ENCODE measurements at regions not wholly inside any gene's neighbourhood (a gene's known extent, or its start where the extent isn't known, plus 50 kb on each side); places are given as distances from the start of the nearest gene placed in this dataset.
"Not testable (repeated sequence)": the region's sequence is repeated elsewhere in the genome, so short reads cannot be mapped to it uniquely, and the experiment has no call there.

DNA sequence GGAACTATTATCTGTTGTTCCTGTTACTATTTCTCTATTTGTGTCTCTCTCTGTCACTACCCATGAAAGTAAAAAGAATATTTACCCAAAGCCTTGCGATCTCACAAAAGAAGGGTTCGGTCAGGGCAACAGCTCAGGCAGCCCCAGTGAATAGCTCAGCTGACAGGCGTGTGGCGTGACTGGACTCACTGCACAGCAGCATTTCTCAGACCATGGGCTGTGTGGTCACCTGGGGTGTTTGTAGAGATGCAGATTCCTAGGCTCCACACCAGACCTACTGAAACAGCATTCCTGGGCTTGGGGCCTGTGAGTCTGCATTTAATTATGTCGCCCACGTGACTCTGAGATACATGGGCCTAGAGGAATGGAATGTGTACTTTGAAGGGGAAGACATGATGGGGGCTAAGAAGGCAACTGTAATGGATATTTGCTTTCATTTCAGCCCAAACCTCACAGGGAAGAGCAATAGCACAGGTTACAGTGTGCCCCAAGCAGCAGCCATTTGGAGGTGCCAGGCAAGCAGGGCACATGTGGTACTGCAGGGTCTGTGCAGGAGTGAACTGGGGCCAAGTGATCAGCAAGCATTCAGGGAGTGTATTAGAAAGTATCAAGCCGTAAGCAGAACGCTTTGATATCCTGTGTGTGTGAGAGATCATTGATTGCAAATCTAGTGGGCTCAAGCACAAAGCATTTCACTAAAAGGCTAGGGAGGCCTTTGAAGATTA is 90.4 kb upstream of the RBMS1 start:
- no peak for DNase-seq (ENCODE audit: low read depth, low spot score)

DNA sequence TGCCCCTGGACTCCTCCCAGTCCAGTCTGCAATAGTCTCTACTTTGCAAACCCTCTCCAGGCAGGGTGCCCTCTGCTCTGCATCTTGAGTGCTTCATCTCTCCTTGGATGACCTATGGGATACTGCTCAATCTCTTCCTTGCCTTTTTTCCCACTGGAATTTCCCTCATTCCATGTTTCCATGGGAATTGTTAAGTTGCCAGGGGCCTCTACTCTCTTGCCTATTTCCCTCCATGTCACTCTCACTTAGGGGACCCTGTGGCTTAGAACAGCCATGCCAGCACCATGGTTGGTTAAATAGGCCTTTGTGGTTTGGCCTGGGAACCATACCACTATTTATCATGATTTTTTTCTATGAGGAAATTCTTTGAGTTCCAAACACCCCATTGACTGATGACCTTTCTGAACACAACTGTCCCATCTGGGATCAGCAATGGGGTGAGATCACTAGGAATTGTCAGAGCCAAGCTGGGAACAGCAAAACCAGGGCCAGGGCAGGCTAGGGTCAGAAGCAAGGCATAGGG is 91.4 kb upstream of the RBMS1 start:
- DNase-seq (ENCODE audit: low read depth, low spot score), result no peak

GRCh38 chr2:160590664-160591063 is 97.1 kb upstream of the RBMS1 start:
- no peak for DNase-seq (ENCODE audit: low read depth, low spot score)

DNA sequence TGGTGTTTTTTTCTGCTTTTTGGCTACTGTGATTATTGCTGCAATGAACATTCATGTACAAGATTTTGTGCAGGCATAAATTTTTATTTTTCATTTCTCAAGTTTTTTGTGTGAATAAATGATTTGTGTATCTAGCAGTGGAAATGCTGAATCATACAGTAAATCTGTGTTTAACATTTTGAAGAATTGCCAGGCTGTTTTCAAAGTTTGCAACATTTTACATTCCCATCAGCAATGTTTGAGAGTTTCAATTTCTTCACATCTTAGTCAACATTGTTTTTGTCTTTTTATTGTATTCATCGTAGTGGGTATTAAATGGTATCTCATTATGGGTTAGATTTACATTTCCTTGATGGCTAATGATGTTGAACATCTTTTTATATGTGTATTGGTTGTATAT is 98.8 kb upstream of the RBMS1 start:
- no peak for DNase-seq (ENCODE audit: low read depth, low spot score)

- no peak for DNase-seq (ENCODE audit: low read depth, low spot score)
Observed at GRCh38 chr2:160592993-160593392, 99.4 kb upstream of the RBMS1 start.

DNA sequence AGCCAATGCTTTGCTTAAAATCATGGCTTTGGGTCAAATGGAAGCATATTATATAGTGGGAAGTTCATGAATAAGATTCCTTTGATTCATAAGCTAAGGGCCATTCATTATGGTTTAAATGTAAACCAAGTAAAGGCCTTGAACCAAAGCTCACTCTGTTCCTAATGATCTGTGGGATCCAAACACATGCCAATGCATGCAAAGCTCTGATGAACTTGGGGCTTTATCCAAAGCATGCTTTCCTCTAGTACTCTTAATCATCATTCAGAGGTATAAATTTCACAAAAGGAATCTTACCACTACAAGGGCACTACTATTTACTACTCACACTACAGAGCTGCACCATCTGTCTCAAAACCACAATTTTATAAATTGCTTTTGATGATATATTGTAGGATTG is 102.8 kb upstream of the RBMS1 start:
- no peak for DNase-seq (ENCODE audit: low read depth, low spot score)

DNA sequence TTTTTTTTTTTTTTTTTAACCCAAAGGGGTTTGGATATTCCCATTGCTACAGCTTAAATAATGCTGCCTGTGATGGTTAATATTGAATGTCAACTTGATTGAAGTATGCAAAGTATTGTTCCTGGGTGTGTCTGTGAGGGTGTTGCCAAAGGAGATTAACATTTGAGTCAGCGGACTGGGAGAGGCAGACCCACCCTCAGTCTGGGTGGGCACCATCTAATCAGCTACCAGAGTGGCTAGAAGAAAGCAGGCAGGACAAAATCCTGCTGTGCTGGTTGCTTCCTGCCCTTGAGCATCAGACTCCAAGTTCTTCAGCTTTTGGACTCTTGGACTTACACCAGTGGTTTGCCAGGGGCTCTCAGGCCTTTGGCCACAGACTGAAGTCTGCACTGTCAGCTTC is 106.8 kb upstream of the RBMS1 start:
- DNase-seq (ENCODE audit: low read depth, low spot score), result not testable (repeated sequence)

- no peak for DNase-seq (ENCODE audit: low read depth, low spot score)
Observed at GRCh38 chr2:160602073-160602472, 108.5 kb upstream of the RBMS1 start.

DNA sequence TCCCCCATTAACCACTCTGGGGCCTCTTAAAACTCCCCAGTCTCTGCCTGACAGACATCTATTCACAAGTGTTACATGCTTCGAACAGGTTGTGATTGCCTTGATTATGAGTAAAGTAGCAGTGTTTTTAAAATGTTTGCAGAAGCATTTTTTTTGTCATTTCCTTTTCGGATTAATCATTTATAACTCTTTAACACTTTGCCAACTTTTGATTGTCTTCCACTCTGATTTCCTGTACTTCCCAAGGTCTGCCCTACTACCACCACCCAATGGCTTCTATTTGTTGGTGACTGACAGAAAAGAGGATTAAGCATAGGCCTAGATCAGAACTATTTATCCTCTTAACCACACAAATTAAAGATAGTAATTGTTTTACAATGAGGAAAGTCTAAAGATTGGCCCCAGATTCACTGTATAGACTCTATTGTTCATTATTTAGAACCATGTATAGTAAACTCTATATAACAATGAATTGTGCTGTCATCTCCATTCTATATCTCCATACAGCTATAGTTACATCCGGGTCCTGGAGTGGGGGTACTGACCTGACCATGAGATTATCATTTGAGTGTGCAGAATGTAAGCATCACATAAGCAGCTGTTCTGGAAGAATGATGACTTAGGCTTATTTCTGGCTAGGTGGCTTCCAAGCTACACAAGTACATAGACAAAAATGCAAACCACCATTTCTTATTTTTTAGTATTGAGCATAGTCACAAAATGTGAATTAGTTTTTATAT is 110.3 kb upstream of the RBMS1 start:
- DNase-seq (ENCODE audit: low read depth, low spot score), result no peak

GRCh38 chr2:160606341-160606740 is 112.7 kb upstream of the RBMS1 start:
- DNase-seq (ENCODE audit: low read depth, low spot score), result no peak

GRCh38 chr2:160608599-160608998 is 115.0 kb upstream of the RBMS1 start:
- no peak for DNase-seq (ENCODE audit: low read depth, low spot score)

- DNase-seq (ENCODE audit: low read depth, low spot score), result no peak
Observed at GRCh38 chr2:160609346-160609745, 115.7 kb upstream of the RBMS1 start.

GRCh38 chr2:160610041-160610440 is 116.4 kb upstream of the RBMS1 start:
- DNase-seq (ENCODE audit: low read depth, low spot score), result no peak

DNA sequence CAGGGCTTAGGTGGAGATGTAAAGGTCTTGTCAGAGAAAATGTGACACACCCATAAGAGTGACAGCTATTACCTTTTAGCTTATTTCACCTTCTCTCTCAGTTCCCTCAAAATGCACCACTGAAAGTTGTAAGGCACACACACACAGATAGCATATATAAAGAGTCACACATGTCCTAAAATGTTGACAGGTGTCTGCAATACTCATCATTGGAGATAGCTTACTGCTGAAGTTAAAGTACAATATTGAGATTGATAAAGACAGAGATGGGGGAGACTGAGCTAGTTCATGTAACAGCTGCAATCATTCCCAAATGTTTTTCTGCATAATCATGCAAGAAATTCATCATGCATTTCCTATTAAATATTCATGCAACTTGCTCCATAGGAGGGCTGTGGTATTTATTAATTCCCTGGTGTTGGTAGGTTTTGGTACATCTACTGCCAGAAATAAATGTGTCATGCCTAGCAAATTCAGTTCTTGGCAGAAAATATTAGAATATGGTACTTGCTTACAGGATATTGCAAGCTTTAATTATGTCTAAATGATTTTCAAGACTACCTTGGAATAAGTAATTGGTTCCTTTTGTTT is 118.8 kb upstream of the RBMS1 start:
- no peak for DNase-seq (ENCODE audit: low read depth, low spot score)

DNA sequence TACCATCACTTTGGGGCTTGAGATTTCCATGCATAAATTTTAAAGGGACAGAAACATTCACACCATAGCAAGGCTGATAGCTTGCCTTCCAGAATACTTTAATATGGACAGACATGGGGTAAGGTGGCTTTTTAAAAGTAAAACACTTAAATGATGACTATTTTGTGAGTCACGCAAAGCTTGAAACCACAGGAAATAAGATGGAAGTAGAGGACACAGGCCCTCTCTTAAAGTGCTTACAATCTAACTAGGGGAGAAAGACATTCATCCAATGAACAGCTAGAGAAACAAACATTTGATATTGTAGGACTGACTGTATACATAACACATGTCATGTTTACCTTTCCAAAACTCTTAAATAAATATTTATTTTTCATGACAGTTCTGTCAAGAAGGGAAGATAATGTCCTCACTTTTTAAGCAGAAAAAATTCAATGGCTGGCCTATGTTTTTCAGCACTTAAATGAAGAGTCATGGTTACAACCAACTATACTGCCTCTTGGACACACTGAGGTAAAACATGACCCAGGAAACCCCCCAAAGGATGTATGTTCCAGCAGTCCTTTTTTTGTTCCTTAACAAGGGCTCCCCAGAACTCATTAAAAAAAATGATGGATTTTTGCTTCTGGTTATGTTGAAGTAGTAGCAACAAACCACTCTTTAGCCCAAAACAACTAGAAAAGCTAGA is 120.0 kb upstream of the RBMS1 start:
- no peak for DNase-seq (ENCODE audit: low read depth, low spot score)

- DNase-seq (ENCODE audit: low read depth, low spot score), result no peak
Observed at GRCh38 chr2:160614391-160614790, 120.8 kb upstream of the RBMS1 start.

- DNase-seq (ENCODE audit: low read depth, low spot score), result no peak
Observed at GRCh38 chr2:160615706-160616105, 122.1 kb upstream of the RBMS1 start.

DNA sequence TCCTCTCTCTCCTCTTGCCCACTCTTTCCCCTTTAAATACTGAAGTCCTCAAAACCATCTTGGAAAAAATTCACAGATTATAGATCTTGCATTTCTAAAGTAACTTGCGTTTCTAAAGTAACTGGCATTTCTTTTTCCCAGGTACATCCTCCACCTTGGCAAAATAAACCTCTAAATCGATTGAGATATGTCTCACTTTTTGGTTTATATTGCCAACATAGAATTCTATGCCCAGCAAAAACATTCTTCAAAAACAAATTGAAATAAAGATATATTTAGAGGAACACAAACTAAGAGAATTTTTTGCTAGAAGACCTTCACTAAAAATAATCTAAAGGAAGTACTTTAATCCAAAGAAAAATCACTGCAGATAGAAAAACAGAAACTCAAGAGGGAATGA is 122.5 kb upstream of the RBMS1 start:
- DNase-seq (ENCODE audit: low read depth, low spot score), result no peak

- DNase-seq (ENCODE audit: low read depth, low spot score), result no peak
Observed at GRCh38 chr2:160621748-160622147, 128.1 kb upstream of the RBMS1 start.

DNA sequence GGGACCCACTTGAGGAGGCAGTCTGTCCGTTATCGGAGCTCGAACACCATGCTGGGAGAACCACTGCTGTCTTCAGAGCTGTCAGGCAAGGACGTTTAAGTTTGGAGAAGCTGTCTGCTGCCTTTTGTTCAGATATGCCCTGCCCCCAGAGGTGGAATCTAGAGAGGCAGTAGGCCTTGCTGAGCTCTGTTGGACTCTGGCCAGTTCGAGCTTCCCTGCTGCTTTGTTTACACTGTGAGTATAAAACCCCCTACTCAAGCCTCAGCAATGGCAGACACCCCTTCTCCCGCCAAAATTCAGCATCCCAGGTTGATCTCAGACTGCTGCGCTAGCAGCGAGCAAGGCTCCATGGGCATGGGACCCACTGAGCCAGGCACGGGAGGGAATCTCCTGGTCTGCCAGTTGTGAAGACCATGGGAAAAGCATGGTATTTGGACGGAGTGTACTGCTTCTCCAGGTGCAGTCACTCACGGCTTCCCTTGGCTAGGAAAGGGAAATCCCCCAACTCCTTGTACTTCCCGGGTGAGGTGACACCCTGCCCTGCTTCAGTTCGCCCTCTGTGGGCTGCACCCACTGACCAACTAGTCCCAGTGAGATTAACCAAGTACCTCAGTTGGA is 134.5 kb upstream of the RBMS1 start:
- not testable (repeated sequence) for DNase-seq (ENCODE audit: low read depth, low spot score)

GRCh38 chr2:160628811-160629210 is 135.2 kb upstream of the RBMS1 start:
- no peak for DNase-seq (ENCODE audit: low read depth, low spot score)

Measured in iPS DF 19.7 (cell line).